CD4-positive, alpha-beta T cell (primary cell): ENCODE measurements at regions not wholly inside any gene's neighbourhood (a gene's known extent, or its start where the extent isn't known, plus 50 kb on each side); places are given as distances from the start of the nearest gene placed in this dataset.

ENCODE experiments used
- ATAC-seq: fragments of 200-7000 bp; cut with Tn5 transposase; one replicate; pipeline ENCODE4 v1.10.0; 2022; ENCODE audit warnings: mild to moderate bottlenecking; ENCODE audit not compliant: poor library complexity
- CTCF ChIA-PET: fragments of 350-600 bp; sonication (Branson Sonifier 250); formaldehyde crosslinking; loops from one replicate; lab custom pipeline; 2021; ENCODE audit warnings: antibody characterized with exemption, inconsistent platforms; lab: Charles Lee
- POLR2A ChIA-PET: fragments of 350-600 bp; sonication (Branson Sonifier 250); formaldehyde crosslinking; loops from one replicate; lab custom pipeline; 2021; ENCODE audit warnings: antibody characterized with exemption, inconsistent platforms; lab: Charles Lee
- DNase-seq, 14 experiments: peaks; one replicate each; pipeline ENCODE4 v3.0.0-alpha.2; 2013 to 2020; ENCODE audit warnings: mixed read lengths in 2 of 14
- H3K27ac ChIP-seq, 2 donors: one replicate each; pipeline versions ENCODE4 v1.5.1 to v1.7.0; 2013; ENCODE audit warnings: low read length in 2 of 2, low read depth in 1 of 2, mild to moderate bottlenecking in 1 of 2
- H3K27me3 ChIP-seq, 2 experiments: 1 replicate in 1 of 2; 2 replicates in 1 of 2; pipeline versions ENCODE4 v1.6.1 to v1.7.0; 2013; ENCODE audit warnings: low read length in 2 of 2, control low read depth in 1 of 2, mild to moderate bottlenecking in 1 of 2, moderate library complexity in 1 of 2; ENCODE audit not compliant: insufficient read depth in 2 of 2, control insufficient read depth in 1 of 2
- H3K36me3 ChIP-seq: one replicate; pipeline ENCODE4 v1.6.1; 2013; ENCODE audit warnings: low read length, control low read depth; ENCODE audit not compliant: insufficient read depth
- H3K4me1 ChIP-seq: one replicate; pipeline ENCODE4 v1.6.1; 2013; ENCODE audit warnings: low read length, control low read depth; ENCODE audit not compliant: insufficient read depth
- H3K4me3 ChIP-seq: one replicate; pipeline ENCODE4 v1.5.1; 2013; ENCODE audit warnings: mild to moderate bottlenecking, low read length, moderate library complexity
- H3K9me3 ChIP-seq, 2 experiments: 1 replicate in 1 of 2; 2 replicates in 1 of 2; pipeline versions ENCODE4 v1.6.1 to v1.7.0; 2013; ENCODE audit warnings: low read length in 2 of 2, mild to moderate bottlenecking in 2 of 2, control low read depth in 1 of 2, moderate library complexity in 1 of 2; ENCODE audit not compliant: control insufficient read depth in 1 of 2, insufficient read depth in 1 of 2
- H3K27ac Mint-ChIP-seq: one replicate; pipeline ENCODE4 v1.8.0; 2020; ENCODE audit warnings: mixed read lengths
- H3K27me3 Mint-ChIP-seq: one replicate; pipeline ENCODE4 v1.8.0; 2021; ENCODE audit warnings: mixed read lengths
- H3K36me3 Mint-ChIP-seq: one replicate; pipeline ENCODE4 v1.8.0; 2021; ENCODE audit warnings: low read depth, mixed read lengths
- H3K4me1 Mint-ChIP-seq: one replicate; pipeline ENCODE4 v1.8.0; 2021; ENCODE audit warnings: low read depth, mixed read lengths
- H3K4me3 Mint-ChIP-seq: one replicate; pipeline ENCODE4 v1.8.0; 2020; ENCODE audit warnings: mild to moderate bottlenecking, mixed read lengths
- H3K9me3 Mint-ChIP-seq: one replicate; pipeline ENCODE4 v1.8.0; 2020; ENCODE audit warnings: mixed read lengths
- intact Hi-C, 2 experiments: fragments of 100-400 bp; cut with DNase I in 1 of 2; cut with micrococcal nuclease in 1 of 2; formaldehyde crosslinking; loops; one replicate each; pipeline versions ENCODE4 v1.15.1 to v1.9.0; 2023 to 2025; cut with DNase I, micrococcal nuclease
- TF ChIP-seq, protein P1 (sequence below): fragments of 200-600 bp; IDR thresholded peaks from one replicate; pipeline ENCODE4 v1.8.0; 2022; ENCODE audit warnings: antibody characterized with exemption, mild to moderate bottlenecking

DNA sequence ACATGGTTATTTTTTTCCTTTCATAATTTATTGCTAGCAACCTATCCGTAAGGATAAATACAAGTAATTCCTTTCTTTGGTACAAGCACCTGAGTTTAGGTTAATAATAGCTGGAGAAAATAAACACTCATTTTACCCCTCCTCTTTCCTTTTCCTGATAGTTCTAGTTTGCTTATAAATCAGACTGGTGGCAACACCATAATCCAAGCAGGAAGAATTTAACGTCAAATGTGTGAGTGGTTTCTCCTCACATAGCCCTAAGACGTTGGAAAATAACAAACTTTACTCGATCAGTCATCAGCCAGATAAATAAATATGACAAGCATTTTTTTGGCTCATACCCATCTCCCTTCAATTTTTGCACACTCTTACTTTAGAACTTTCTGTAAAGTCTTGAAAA is 190.3 kb upstream of the FAM241A start:
- Mint-ChIP-seq H3K27ac (no peak overlapping the region), H3K4me1 (no peaks in the 10 kb centered on the region), H3K36me3 (no peaks in the 10 kb centered on the region), H3K9me3 (peaks cover 2% of the 10 kb centered on the region), H3K27me3 (no peaks in the 10 kb centered on the region), H3K4me3 (no peak overlapping the region)
- Histone ChIP-seq H3K27ac (no peak overlapping the region), H3K4me3 (no peak overlapping the region), H3K9me3 (peaks cover 0 to 4% of the 10 kb centered on the region in 2 experiments), H3K4me1 (no peaks in the 10 kb centered on the region), H3K27me3 (no peaks in the 10 kb centered on the region), H3K36me3 (no peaks in the 10 kb centered on the region)
- TF ChIP-seq, protein P1, sequence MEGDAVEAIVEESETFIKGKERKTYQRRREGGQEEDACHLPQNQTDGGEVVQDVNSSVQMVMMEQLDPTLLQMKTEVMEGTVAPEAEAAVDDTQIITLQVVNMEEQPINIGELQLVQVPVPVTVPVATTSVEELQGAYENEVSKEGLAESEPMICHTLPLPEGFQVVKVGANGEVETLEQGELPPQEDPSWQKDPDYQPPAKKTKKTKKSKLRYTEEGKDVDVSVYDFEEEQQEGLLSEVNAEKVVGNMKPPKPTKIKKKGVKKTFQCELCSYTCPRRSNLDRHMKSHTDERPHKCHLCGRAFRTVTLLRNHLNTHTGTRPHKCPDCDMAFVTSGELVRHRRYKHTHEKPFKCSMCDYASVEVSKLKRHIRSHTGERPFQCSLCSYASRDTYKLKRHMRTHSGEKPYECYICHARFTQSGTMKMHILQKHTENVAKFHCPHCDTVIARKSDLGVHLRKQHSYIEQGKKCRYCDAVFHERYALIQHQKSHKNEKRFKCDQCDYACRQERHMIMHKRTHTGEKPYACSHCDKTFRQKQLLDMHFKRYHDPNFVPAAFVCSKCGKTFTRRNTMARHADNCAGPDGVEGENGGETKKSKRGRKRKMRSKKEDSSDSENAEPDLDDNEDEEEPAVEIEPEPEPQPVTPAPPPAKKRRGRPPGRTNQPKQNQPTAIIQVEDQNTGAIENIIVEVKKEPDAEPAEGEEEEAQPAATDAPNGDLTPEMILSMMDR: no peak
- ChIA-PET CTCF (no interaction called here), POLR2A (no interaction called here)
- no peak for ATAC-seq
- intact Hi-C loops: no loop called here
- no peak for DNase-seq

DNA sequence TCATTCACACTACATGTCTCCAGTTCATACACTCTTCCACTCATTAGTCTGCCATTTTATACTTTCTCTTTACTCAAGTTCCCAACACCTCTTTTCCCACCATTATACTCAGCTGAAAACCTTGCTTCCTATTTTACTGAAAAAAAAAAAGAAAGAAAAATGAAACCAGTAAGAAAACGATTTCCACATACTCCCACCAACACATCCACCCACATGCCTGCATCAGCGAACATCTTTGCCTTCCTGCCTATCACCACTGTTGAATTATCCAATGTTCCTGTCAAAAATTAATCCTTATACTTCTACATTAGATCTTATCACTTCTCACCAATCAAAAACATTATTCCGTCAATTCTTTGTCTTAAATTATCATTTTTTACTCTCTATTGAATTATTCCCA is 188.1 kb upstream of the FAM241A start:
- Histone ChIP-seq H3K4me1 (no peaks in the 10 kb centered on the region), H3K27me3 (no peaks in the 10 kb centered on the region), H3K36me3 (no peaks in the 10 kb centered on the region), H3K4me3 (no peak overlapping the region), H3K9me3 (peaks cover 0 to 4% of the 10 kb centered on the region in 2 experiments), H3K27ac (no peak overlapping the region)
- Mint-ChIP-seq H3K27me3 (no peaks in the 10 kb centered on the region), H3K27ac (no peak overlapping the region), H3K36me3 (no peaks in the 10 kb centered on the region), H3K4me1 (no peaks in the 10 kb centered on the region), H3K4me3 (no peak overlapping the region), H3K9me3 (no peaks in the 10 kb centered on the region)
- DNase-seq (no peak), ATAC-seq (no peak)
- intact Hi-C loops: no loop called here
- TF ChIP-seq, protein P1: no peak
- ChIA-PET CTCF (no interaction called here), POLR2A (no interaction called here)

DNA sequence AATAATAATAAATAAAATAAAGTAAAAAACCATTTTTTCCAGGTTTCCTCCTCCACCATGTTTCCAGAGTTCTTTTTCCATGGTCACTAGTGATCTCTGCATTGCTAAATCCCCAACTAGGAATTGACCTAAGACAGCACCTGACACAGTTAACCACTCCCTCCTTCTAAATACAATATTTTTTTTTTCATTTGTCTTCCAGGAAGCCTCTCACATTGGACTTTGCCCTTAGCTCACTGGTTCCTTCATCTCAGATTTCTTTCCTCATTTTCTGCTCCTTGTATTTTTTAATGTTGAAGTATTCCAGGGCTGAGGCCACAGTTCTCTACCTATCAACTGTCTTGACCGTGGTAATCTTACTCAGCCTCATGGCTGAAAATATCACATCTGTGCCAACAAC is 187.3 kb upstream of the FAM241A start:
- ChIA-PET POLR2A (no interaction called here), CTCF (no interaction called here)
- Mint-ChIP-seq H3K27me3 (no peaks in the 10 kb centered on the region), H3K27ac (no peak overlapping the region), H3K4me1 (no peaks in the 10 kb centered on the region), H3K4me3 (no peak overlapping the region), H3K9me3 (no peaks in the 10 kb centered on the region), H3K36me3 (no peaks in the 10 kb centered on the region)
- intact Hi-C loops: no loop called here
- H3K4me1 ChIP-seq: no peaks in the 10 kb centered on the region
- H3K36me3 ChIP-seq: no peaks in the 10 kb centered on the region
- ATAC-seq (no peak), DNase-seq (no peak)
- peaks cover 0 to 4% of the 10 kb centered on the region in 2 experiments for H3K9me3 ChIP-seq
- H3K27ac ChIP-seq: no peak overlapping the region
- no peaks in the 10 kb centered on the region for H3K27me3 ChIP-seq
- H3K4me3 ChIP-seq: no peak overlapping the region
- TF ChIP-seq, protein P1: no peak
